HG03432 (cell line): ENCODE measurements at regions not wholly inside any gene's neighbourhood (a gene's known extent, or its start where the extent isn't known, plus 50 kb on each side); places are given as distances from the start of the nearest gene placed in this dataset.

ENCODE experiments used
- ATAC-seq: cut with Tn5 transposase; IDR thresholded peaks from one replicate; pipeline ENCODE4 v1.9.1; 2021; ENCODE audit warnings: mild to moderate bottlenecking, moderate library complexity; ENCODE audit not compliant: unreplicated experiment

DNA sequence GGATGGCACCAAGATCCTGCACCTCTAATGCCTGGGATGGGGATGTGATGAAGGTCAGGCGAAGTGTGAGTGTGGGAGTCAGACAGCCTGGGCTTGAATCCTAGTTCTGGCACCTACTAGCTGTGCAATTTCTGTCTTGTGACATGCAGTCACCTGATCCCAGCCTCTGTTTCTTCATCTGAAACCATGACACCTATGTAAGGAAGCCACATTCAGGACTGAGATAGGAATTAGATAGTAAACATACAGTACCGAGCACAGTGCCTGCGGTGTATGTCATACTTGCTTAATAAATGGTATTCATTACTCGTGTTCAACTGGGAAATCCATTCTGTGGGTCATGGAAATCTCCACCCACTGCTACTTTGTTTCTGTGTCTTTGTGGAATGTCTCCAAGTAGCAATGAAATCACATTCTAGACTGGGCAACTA lies 140.6 kb upstream of the STC2 start:
- ATAC-seq: no peak

DNA sequence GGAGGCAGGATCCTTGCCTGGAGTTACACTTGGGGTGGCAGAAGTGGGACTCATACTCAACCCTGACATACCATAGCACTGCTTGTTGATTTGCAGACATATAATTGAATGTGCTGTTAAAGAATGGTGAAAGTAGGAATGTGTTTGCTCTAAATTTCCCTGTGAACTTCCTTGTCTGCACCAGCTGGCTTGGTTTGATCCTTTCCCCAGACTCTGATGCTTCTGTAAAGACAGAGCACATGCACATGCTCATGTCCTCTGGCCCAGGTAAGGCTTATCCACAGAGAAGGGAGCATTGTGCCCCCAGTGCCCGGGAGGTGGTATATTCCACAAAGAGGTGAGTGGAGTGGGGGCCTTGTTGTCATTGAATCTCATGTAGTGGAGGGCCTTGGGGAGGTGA lies 138.0 kb upstream of the STC2 start:
- no peak for ATAC-seq

DNA sequence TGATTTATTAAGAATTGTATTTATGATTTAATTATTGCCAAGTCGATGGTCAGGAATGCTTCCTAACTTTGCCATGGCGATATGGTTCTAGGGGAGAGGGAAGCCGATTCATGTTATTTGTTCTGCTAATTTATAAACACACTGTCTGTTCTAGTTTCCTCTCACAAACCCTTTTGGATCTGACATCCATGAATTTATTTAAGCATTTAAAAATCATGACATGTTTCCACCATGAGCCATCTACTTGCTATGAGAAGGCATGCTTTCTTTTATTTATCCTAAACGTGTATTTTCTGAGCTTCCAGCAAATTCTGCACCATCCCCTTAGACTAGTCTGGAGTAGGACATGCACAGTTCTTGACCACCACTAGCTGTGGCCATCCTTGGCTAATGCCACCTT lies 136.6 kb upstream of the STC2 start:
- ATAC-seq: no peak

DNA sequence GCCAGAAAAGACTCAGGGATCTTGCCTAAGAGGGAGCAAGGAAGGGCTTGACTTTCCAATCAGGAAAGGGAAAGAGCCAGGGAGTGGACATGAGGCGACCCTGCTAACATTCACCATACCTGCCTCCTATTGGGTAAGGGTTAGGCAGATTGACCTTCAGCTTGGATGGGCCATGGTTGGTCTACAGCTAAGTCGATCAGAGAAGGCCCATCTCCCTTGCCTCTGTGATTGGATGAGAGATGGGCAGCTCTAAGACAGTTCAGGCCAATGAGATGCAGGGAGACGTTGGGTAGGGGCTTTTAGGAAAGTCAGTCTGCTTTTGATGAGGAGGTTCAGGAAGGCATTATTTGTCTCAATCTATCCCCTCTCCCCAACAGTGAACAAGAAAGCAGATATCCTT lies 135.0 kb upstream of the STC2 start:
- ATAC-seq: no peak

DNA sequence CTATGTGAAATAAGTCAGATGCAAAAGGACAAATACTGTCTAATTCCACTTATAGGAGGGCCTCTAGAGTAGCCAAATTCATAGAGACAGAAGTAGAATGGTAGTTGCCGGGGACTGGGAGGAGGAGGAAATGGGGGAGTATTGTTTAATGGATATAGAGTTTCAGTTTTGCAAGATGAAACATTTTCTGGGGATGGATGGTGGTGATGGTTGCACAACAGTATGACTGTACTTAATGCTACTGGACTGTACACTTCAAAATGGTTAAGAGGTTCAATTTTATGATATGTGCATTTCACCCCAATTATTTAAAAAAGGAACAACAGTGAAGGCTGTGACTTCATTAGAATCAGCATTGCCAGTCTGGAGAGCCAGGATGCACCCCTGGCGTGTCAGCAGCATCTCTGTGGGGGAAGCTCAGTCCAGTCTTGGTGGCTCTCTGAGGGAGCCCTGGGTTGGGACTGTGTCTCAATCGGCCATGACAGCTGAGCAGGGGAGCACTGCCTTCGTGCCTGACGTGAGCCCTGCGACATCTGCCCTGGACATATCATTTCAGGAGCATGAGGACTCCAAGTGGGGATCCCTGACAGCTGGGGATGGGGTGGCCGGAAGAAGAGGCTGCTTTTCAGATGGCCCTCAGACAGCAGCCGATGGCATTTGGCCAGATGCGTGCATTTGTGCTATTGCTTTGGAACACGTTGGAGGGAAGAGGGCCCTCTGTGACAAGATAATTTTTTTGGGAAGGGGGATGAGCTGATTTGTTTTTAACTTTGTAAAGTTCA lies 130.8 kb upstream of the STC2 start:
- no peak for ATAC-seq

DNA sequence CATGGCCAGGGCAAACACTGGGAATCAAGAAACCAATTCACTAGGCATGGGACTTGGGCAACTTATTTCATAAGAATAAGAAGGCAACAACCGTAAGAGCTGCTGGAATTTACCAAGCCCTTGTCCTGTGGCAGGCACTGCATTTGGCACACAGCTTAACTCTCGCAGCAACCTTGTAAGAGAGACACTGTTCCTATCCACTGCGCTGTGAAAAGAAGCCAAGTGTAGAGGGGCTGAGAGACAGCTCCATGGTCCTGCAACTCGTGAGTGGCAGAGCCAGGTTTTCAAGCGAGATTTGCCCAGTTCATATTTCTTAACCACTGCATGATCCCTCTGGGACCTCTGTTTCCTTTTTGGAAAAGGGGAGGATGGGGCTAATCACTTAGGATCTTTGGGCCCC lies 129.3 kb upstream of the STC2 start:
- no peak for ATAC-seq

DNA sequence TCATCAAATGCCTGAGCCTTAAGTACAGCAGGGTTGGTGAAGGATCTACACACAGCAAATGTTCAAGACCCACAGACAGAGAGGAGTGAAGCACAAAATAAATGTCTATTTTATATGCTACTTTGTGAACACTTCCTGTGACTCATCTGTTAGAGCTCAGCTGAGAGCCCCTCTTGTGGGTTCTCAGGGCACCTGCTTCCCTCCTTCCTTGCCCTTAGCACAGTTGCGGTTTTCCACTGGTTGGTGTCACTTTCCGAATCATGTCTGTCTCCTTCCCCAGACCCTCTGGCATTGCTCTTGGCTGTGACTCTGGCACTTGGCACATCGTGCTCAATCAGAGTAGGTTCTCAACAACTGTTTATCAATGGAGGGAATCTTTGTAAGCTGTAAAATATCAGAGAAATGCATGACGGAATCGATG lies 128.5 kb upstream of the STC2 start:
- no peak for ATAC-seq

DNA sequence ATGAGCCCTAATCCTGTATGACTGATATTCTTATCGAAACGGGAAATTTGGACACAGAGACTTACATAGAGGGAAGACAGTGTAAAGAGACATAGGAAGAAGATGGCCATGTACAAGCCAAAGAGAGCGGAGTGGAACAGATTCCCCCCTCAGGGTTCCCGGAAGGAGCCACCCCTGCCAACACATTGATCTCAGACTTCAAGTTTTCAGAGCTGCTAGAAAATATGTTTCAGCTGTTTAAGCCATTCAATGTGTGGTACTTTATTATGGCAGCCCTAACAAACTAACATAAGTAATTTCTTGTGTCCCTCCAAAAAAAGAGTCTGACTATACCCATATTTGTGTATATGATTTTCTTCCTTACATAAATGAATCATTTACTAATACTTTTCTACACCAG lies 128.0 kb upstream of the STC2 start:
- ATAC-seq: no peak

DNA sequence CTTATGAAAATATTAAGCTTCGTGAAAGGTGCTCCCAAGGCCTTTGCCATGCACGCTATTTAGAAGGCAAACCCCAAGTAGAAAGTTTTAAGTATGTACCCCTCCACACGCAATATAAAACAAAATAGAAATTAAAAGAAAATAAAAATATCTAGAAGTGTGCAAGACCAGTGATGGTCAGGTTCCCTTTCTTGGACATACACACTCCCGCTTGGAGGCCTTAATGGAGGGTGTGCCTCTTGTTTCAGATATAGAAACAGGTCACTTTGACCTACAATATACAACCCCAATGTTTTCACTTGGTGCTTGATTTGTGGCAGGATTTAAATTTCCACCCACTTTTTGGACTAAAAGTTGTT lies 127.4 kb upstream of the STC2 start:
- ATAC-seq: no peak

DNA sequence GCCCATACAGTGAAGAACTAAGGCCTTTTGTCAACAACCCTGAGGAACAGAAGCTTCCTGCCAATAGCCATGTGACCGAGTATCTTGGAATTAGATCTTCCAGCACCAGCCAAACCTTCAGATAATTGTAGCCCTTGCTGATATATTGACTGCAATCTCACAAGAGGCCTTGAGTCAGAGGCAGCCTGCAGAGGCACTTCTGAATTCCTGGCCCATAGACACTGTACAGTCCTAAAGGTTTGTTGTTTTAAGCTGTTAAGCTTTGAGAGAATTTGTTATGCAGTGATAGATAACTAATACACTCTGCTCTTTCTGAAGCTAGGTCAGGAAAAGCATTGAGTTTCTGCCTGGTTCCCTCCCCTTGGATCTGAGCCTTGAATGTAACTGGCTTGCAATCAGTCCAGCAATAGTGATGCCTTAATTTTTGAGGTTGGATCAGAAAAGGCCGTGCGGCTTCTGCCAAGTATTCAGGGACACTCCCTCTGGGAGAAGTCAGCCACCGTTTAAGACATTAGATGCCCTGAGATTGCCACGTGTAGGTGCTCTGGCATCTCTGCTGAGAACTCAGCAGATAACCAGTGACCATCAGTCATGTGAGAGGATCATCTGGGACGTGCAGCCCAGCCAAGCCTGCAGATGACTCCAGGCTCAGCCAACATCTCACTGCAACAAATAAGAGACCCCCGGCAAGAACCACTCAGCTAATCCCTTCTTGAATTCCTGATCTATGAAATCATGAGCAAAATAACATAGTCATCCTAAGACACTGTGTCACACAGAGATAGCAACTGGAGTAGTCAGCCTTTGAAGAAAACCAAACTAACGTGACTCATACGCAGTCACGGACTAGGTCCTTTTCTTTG lies 126.8 kb upstream of the STC2 start:
- no peak for ATAC-seq

DNA sequence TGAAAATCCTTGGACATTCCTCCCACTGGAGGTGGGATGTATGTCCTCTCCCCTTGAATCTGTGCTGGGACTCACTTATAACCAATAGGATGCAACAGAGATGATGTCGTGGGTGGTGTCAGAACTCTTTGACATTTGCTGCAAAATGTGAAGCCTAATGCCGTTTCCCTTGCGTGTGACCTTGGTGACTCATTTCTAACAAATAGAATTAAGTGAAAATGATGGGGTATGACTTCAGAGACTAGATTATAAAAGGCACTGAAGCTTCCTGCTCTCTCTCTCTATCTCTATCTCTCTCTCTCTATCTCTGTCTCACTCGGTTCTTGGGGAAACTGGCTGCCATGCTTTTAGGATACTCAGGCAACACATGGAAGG lies 126.1 kb upstream of the STC2 start:
- no peak for ATAC-seq

DNA sequence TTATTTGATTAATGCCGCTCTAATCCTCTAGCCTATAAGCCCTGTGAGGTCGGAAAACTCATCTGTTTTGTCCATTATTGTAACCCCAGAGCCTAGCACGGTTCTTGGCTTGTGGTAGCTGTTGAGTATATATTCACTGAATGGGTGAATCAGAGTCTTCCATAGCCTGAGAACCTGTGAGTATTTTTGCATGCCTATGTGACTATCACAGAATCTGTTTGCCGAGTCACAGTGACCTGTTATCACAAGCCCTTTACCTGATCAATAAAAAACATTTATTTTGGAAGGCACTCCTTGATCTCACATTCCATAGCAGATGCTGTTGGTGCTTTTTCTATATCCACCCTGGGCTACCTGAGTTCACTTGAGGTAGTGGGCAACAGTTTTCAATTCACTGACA lies 125.0 kb upstream of the STC2 start:
- ATAC-seq: no peak

DNA sequence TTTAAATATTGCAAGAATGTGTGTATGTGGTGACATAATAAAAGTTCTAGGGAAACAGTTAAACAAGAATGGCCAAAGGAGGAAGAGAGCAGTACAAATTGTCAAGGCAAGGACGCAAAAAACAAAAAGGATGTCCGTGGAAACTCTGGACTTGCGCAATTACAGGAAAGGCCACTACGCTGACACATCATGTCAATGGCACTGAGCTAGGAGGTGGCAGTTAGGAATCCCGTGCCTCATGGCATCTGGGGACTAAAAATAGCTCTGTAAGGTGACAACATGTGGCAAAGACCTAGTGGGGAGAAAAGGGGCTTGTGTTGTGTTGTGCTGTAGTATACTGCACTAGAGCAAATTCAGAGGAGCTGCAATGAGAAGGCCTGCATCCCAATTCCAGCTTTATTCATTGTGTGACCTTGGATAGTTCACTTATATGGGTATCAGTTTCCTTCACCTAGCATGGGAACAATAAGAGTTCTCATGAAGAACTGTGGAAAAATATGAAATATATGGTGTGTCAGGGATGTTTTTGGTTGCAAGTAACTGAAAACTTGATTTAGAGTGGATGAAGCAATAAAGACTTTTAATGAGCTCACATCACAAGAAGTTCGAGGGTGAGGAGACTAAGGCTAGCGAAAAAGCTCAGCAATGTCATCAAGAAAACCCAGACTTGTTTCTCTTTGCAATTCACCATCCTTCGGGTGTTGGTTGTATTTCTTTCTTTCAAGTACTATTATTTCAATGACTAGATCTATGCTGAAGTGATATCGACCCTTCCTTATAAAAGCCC lies 124.1 kb upstream of the STC2 start:
- no peak for ATAC-seq

DNA sequence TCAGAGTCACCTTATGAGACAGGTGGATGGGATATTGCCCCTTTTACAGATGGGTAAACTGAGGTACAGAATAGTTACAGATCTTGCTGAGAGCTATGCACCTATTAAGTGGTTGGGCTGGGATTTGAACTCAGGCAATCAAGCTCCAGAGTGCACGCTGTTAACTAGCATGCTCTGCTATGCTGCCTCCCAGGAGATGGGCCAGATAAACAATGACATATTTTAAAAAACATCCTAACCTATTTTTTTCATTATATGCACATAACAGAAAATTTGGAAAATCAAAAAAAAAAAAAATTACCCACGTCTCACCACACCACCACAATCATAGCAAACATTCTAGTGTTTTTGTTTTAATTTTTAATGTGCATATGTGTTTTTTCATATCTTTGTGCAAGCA lies 123.4 kb upstream of the STC2 start:
- ATAC-seq: no peak

DNA sequence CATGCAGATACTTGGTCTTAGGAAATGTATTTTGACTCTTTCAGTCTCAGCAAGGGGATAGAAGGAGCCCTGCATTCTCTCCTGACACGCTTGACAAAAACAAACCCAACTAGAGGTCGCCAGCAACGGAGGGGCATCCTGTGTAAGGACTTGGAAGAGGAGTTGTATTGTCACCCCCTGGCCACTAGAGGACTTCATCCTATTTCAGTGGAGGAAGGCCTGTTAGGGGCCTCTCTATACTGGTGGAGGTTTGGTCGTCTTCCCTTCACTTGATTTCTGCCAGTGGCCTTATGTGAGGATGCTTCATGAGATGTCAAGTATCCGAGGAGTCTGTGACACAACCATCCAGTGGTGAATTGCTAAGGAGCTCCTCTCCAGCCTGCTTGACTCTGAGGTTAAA lies 122.8 kb upstream of the STC2 start:
- ATAC-seq: no peak

DNA sequence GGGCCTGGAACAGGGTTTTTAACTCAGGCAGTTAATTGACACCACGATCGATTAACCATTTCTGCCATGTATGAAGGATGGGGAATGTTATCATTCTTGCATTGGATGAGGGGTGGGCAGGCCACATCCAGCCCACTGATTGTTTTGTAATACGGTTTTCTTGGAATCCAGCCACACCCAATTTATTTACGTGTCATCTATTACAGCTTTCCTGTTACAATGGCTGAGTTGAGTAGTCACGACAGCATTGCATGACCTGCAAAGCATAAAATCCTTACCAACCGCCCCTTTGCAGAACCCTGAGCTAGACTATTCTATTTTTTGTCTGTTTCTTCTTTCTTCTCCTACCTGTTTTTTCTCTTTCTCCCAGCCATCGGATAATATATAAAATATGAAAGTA lies 122.0 kb upstream of the STC2 start:
- ATAC-seq: no peak

DNA sequence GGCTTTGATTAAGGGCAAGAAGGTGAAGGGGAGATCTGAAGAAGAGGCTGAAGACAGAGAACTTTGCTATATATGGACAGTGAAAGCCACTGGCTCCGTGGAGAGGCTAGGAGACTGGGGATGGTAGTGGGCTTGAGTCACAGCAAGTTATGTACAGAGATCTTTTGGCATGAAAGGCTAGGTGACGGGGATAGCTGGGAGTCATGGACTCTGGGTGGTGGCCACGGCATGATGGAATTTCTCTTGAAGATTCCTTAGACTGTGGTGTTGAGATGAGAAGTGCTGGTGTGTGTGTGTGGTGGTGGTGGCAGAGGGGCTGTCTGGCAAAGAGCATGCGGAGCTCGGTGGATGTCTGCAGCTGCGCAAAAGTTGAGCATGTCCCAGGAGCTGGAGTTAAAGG lies 120.6 kb upstream of the STC2 start:
- no peak for ATAC-seq

DNA sequence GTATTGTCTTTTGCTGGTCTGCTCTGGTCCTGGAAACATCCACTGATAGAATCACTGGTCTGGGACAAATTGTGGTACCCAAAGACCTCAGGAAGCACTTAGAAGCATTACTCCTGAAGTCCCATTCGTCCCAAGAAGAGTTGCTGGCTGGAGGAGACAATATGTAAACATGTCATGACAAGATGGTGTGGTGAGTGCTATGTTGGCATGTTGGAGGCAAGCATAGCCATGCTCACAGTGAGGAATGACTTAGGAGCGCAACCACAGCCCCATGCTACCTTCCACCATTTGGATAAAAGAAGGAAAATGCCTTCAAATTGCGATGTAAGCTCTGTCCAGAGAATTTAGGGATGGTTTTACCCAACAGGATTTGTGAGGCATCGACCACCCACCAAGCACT lies 115.8 kb upstream of the STC2 start:
- no peak for ATAC-seq

DNA sequence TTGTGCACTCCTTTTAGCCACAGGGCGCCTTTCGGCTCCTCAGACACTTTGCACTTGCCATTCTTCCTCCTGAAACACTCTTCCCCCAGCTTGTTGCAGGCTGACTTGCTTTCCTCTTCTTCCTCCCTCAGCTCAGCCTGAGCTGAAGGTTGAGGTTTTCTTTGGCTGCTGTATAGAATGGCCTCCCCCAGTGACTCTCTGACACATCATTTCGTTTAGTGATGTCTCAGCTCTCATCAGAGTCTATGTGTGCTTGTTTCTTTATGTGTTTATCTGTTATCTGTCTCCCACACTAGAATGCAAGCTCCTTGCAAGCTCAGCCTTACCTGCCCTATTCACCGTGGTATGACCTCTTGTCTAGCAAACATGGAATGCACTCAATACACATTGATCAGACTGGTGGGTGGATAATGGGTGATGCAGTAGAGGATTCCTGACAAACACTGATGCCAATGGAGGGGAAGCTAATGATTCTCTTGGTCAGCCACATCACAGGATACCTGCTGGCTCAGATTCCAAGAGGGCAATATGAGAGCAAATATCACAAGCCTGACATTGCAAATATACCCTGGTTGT lies 112.9 kb upstream of the STC2 start:
- no peak for ATAC-seq

DNA sequence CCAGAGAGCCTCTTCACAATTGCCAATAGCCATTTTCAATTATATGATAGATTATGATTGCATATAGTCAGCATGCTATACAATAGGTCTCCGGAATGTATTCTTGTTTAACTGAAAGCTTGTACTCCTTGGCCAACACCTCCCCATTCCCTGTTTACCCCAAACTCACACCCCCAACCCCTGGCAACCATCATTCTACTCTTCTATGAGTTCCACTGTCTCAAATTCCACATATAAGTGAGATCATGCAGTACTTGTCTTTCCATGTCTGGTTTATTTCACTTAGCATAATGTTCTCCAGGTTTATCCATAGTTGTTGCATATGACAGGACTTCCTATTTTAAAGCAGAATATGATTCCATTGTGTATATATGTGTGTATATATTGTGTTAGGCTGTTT lies 110.7 kb upstream of the STC2 start:
- ATAC-seq: no peak

DNA sequence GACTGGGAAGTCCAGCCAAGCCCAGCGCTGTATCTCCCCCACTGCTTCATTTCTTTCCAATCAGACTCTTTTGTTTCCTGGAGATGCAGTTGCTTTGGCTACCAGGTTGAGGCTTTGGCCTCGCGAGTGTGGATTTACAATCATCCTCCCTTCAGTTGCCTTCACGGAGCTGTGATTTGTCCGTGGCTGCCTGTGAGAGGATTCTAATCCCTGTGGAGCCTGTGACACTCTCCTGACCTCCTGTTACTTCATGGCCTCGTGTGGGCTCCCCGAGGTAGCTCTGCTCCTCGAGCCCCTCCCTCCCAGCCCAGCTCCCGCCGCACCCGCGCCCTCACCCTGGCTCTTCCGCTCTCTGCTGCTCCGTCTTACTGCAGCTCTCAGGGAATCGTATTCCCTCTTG lies 107.2 kb upstream of the STC2 start:
- no peak for ATAC-seq
